AG10803 (cell line): ENCODE measurements at regions not wholly inside any gene's neighbourhood (a gene's known extent, or its start where the extent isn't known, plus 50 kb on each side); places are given as distances from the start of the nearest gene placed in this dataset.
"Not testable (repeated sequence)": the region's sequence is repeated elsewhere in the genome, so short reads cannot be mapped to it uniquely, and the experiment has no call there.

Experiments used
- DNase-seq: peaks from one replicate; pipeline ENCODE4 v3.0.0; 2010; ENCODE audit warnings: low read depth
- H3K4me3 ChIP-seq: 2 replicates; pipeline ENCODE4 v1.5.1; 2011; ENCODE audit warnings: mild to moderate bottlenecking, low read length, control low read depth
- TF ChIP-seq, protein P1 (sequence below): conservative IDR thresholded peaks from 2 replicates; pipeline ENCODE4 v1.5.1; 2011; ENCODE audit warnings: mild to moderate bottlenecking, low read length, control low read depth, inconsistent platforms

DNA sequence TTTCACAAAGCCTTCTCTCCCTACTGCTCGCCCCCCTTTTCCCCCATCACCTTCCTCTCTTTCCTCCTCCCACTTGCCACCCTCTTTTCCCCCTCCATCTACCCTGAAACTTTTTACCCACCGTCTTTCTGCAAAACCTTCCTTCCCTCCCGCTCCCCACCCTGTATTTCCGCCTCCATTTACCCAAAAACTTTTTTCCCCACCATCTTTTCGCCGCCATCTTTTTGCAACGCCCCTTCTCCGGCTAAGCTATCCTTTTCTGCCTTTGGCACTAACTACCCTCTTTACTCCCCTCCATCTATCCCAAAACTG lies 205.2 kb upstream of the WSB1 start:
- no peak overlapping the region for H3K4me3 ChIP-seq
- DNase-seq, result no peak
- TF ChIP-seq, protein P1, sequence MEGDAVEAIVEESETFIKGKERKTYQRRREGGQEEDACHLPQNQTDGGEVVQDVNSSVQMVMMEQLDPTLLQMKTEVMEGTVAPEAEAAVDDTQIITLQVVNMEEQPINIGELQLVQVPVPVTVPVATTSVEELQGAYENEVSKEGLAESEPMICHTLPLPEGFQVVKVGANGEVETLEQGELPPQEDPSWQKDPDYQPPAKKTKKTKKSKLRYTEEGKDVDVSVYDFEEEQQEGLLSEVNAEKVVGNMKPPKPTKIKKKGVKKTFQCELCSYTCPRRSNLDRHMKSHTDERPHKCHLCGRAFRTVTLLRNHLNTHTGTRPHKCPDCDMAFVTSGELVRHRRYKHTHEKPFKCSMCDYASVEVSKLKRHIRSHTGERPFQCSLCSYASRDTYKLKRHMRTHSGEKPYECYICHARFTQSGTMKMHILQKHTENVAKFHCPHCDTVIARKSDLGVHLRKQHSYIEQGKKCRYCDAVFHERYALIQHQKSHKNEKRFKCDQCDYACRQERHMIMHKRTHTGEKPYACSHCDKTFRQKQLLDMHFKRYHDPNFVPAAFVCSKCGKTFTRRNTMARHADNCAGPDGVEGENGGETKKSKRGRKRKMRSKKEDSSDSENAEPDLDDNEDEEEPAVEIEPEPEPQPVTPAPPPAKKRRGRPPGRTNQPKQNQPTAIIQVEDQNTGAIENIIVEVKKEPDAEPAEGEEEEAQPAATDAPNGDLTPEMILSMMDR, result no peak

DNA sequence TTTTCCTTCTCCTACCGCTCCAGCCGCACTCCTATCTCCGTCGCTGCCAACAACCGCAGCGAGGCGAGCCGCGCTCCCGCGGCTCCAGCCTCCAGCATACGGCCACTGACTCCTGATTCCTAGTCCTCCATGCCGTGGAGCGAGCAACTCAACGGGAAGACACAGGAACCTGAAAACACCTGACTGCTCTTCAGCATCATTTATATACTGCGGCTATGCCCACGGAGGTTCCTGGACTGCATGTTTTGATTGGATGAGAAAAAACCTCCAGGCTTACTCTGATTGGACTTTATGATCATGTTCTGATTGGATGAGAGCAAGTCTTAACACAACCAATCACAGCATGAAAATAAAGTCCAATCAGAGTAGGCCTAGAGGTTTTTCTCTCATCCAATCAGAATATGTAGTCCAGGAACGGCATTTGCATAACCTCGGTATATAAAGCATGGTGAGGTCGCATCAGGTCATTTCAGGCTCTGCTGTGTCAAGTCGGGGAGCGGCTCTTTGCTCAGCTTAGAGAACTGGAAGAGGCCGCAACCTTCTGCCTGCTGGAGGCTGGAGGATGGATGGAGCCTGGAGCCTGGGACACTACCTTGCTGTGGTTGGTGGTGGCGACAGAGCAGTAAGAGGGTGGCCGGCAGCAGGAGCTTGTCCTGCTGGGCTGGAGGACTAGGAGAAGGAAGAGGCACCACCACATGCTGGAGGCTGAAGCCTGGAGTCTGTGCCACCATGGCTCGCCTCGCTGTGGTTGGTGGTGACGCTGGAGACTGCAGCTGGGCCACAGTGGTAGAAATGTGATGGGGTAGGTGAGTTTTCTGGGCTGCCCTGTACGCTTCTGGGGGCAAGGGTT lies 204.6 kb upstream of the WSB1 start:
- DNase-seq, H3K4me3 ChIP-seq: not testable (repeated sequence)

DNA sequence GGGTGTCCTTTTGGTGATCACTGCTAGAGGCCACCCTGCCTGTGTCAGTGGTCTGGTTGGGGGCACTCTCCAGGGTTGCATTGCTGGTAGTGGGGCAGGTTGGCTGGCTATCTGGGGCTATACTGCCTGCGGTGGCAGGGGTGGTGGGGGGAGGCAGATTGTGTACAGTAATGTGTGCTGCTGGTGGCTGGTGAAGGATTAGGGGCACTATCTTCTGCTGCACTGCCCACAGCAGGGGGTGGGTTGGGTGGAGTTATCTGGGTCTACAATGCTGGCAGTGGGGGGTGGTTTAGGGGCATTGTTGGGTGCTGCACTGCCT lies 204.0 kb upstream of the WSB1 start:
- DNase-seq, result no peak
- no peak overlapping the region for H3K4me3 ChIP-seq
- TF ChIP-seq, protein P1, result no peak

DNA sequence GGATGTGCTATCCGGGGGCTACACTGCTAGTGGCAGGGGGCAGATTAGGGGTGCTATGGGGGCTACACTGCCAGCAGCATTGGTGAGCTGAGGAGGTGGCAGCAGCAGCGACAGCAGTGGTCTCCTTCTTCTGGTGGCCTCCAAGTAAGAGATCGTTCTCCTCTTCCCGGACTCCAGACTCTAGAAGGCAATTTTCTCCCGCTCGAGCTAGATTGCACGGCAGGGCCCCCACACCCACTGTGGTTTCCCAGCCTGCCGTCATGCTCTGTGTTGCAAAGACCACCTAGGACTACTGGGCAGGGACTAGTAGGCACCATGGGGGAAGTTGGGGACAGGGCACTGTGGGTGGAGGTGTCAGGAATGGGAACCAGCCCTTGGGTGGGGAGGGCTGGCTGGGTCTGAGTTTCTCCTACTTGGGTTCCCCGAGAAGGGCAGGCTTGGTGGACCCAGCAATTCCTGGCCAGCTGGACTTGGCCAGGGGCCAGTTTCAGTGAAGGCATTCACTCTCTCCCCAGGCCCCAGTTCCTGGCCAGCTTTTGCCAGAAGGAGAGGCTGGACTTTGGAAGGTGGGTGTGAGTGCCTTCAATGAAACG lies 203.4 kb upstream of the WSB1 start:
- DNase-seq, H3K4me3 ChIP-seq: not testable (repeated sequence)

DNA sequence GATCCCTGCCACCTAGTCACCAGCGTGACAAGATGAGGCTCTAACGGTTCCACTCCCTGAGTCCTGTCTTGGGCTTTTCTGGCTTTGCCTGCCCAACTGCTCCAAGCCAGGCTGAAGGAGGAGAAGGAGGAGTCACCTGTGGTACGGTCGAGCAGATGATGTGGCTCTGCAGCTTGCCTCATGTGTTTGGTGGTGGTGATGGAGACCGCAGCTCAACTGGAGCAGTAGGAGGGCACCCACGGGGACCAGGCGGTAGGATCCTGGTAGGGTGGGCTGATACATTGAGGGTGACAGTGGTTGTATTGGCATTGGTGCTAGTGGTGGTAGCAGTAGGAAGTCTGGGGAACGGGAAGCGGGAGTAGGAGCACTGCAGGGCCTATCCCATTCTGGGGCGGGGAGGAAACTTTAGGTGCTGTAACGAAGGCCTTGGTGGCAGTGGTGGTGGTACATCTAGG lies 202.8 kb upstream of the WSB1 start:
- H3K4me3 ChIP-seq, result no peak overlapping the region
- TF ChIP-seq, protein P1, result no peak
- no peak for DNase-seq

DNA sequence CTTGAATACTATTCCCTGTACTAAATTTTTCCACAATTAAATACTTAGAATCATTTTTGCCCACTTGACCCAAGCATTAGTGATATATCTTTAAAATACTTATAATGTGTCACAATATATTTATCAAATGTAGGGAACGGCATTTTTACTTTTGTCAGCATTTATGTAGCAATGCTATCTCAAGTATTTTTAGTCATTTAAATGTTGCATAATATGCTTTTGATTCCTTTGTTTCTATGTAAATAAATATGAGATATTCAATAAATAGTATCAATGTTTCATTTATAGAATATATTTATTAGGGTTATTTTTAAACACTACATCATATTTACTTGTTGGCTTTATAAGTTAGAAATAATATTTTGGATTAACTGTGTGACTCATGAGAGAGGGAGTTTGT lies 199.7 kb upstream of the WSB1 start:
- not testable (repeated sequence) for DNase-seq, H3K4me3 ChIP-seq

DNA sequence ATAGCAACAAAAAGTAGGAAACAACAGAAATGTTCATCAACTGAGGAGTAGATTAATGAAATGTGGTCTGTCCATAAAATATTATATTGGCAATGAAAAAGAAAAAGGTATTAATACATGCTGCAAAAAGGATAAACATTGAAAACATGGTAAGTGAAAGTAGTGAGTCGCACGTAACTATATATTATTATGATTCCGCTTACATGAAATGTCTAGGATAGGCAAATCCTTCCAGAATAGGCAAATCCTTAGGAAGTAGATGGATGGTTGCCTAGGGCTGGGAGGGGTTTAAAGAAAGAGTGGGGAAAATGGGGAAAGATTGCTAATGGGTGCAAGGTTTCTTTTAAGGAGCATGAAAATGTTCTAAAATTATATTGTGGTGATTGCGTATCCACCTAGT lies 198.1 kb upstream of the WSB1 start:
- H3K4me3 ChIP-seq, DNase-seq: not testable (repeated sequence)

DNA sequence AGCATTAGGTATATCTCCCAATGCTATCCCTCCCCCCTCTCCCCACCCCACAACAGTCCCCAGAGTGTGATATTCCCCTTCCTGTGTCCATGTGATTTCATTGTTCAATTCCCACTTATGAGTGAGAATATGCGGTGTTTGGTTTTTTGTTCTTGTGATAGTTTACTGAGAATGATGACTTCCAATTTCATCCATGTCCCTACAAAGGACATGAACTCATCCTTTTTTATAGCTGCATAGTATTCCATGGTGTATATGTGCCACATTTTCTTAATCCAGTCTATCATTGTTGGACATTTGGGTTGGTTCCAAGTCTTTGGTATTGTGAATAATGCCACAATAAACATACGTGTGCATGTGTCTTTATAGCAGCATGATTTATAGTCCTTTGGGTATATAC lies 194.6 kb upstream of the WSB1 start:
- DNase-seq, H3K4me3 ChIP-seq: not testable (repeated sequence)

DNA sequence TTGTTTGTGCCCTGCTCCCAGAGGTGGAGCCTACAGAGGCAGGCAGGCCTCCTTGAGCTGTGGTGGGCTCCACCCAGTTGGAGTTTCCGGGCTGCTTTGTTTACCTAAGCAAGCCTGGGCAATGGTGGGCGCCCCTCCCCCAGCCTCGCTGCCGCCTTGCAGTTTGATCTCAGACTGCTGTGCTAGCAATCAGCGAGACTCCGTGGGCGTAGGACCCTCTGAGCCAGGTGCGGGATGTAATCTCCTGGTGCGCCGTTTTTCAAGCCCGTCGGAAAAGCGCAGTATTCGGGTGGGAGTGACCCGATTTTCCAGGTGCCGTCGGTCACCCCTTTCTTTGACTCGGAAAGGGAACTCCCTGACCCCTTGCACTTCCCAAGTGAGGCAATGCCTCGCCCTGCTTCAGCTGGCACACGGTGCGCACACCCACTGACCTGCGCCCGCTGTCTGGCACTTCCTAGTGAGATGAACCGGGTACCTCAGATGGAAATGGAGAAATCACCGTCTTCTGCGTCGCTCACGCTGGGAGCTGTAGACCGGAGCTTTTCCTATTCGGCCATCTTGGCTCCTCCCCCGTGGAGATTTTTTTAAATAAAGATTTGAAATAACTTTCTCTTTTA lies 189.2 kb upstream of the WSB1 start:
- H3K4me3 ChIP-seq, DNase-seq: not testable (repeated sequence)

DNA sequence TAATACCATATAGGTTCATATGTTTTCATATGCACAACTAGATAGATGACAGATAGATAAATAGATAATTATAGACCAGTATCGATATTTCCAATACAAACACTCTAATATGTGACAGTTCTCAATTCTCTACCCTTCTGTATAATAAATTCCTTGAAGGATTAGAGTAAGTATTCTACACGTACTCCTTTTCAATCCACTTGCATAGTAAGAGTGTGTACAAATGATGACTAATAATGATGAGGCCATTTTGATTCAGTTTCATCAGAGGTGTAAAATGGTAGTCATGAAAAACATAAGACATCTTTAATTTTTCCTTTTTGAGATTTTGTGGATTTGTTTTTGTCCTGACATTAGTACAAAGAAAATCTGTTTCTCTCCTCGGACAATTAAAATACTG lies 188.3 kb upstream of the WSB1 start:
- TF ChIP-seq, protein P1, result no peak
- no peak overlapping the region for H3K4me3 ChIP-seq
- DNase-seq, result no peak
